SK-N-SH (cell line): ENCODE measurements at regions not wholly inside any gene's neighbourhood (a gene's known extent, or its start where the extent isn't known, plus 50 kb on each side); places are given as distances from the start of the nearest gene placed in this dataset.

ENCODE experiments used
- CTCF ChIA-PET: fragments of 300-600, 350-600 bp; formaldehyde crosslinking; extraction: SDS; loops from one replicate; lab custom pipeline; 2021; lab: Yijun Ruan, JAX
- POLR2A ChIA-PET: fragments of 350-600 bp; sonication (Branson Sonifier 250); formaldehyde crosslinking; extraction: SDS; loops from one replicate; lab custom pipeline; 2020; ENCODE audit warnings: antibody characterized with exemption, inconsistent platforms; lab: Yijun Ruan, JAX
- DNase-seq: peaks from one replicate; pipeline ENCODE4 v3.0.0; 2012
- H2AFZ ChIP-seq: fragments of 200-600 bp; sonication (generic); 2 replicates; pipeline ENCODE4 v1.8.1; 2016; ENCODE audit warnings: antibody characterized with exemption, mild to moderate bottlenecking, low read depth
- H3F3A ChIP-seq: fragments of 200-600 bp; sonication (generic); replicated peaks from 2 replicates; pipeline ENCODE3; 2016; ENCODE audit warnings: antibody characterized with exemption, mild to moderate bottlenecking; ENCODE audit not compliant: insufficient read depth
- H3K27ac ChIP-seq, 2 experiments: fragments of 200-500 bp in 1 of 2; fragments of 200-600 bp in 1 of 2; sonication (Bioruptor generic) in 1 of 2; sonication (generic), shearing (Covaris generic) in 1 of 2; 2 replicates each; pipeline versions ENCODE4 v1.5.1 to v1.6.1; 2014 to 2016; ENCODE audit warnings: low read depth in 2 of 2, inconsistent platforms in 1 of 2, low read length in 1 of 2, mild to moderate bottlenecking in 1 of 2, mixed read lengths in 1 of 2
- H3K27me3 ChIP-seq: fragments of 200-600 bp; sonication (generic), shearing (Covaris generic); 2 replicates; pipeline ENCODE4 v1.6.1; 2016; ENCODE audit warnings: mixed run types; ENCODE audit not compliant: insufficient read depth
- H3K36me3 ChIP-seq, 2 experiments: fragments of 200-500 bp in 1 of 2; fragments of 200-600 bp in 1 of 2; sonication (Bioruptor generic) in 1 of 2; sonication (generic) in 1 of 2; replicated peaks in 1 of 2; 2 replicates each; pipeline versions ENCODE3 to v1.5.1; 2014 to 2016; ENCODE audit warnings: low read length in 1 of 2, mild to moderate bottlenecking in 1 of 2; ENCODE audit not compliant: insufficient read depth in 2 of 2, control insufficient read depth in 1 of 2
- H3K4me1 ChIP-seq, 2 experiments: fragments of 200-500 bp in 1 of 2; fragments of 200-600 bp in 1 of 2; sonication (Bioruptor generic) in 1 of 2; sonication (generic), shearing (Covaris generic) in 1 of 2; 2 replicates each; pipeline versions ENCODE4 v1.5.1 to v1.6.1; 2014 to 2016; ENCODE audit warnings: low read depth in 1 of 2, low read length in 1 of 2, mixed run types in 1 of 2; ENCODE audit not compliant: insufficient read depth in 2 of 2, control insufficient read depth in 1 of 2
- H3K4me2 ChIP-seq: fragments of 200-600 bp; sonication (generic), shearing (Covaris generic); 2 replicates; pipeline ENCODE4 v1.6.1; 2017; ENCODE audit warnings: mixed run types
- H3K4me3 ChIP-seq, 2 experiments: fragments of 200-500 bp in 1 of 2; fragments of 200-600 bp in 1 of 2; sonication (Bioruptor generic) in 1 of 2; sonication (generic), shearing (Covaris generic) in 1 of 2; 2 replicates each; pipeline versions ENCODE4 v1.5.1 to v1.8.1; 2014 to 2016; ENCODE audit warnings: low read depth in 2 of 2, inconsistent platforms in 1 of 2, low read length in 1 of 2, mild to moderate bottlenecking in 1 of 2, mixed read lengths in 1 of 2, moderate library complexity in 1 of 2
- H3K79me2 ChIP-seq: fragments of 200-600 bp; sonication (generic); 2 replicates; pipeline ENCODE4 v1.8.1; 2017; ENCODE audit warnings: mild to moderate bottlenecking; ENCODE audit not compliant: insufficient read depth
- H3K9ac ChIP-seq: fragments of 200-600 bp; sonication (generic); 2 replicates; pipeline ENCODE4 v1.6.1; 2017; ENCODE audit warnings: mixed run types
- H3K9me2 ChIP-seq: fragments of 200-600 bp; sonication (generic); 2 replicates; pipeline ENCODE4 v1.6.1; 2017; ENCODE audit warnings: mixed run types
- H3K9me3 ChIP-seq: fragments of 200-600 bp; sonication (generic); 2 replicates; pipeline ENCODE4 v1.6.1; 2017; ENCODE audit warnings: mixed run types, mild to moderate bottlenecking, moderate library complexity
- H4K20me1 ChIP-seq: fragments of 200-600 bp; sonication (generic); 2 replicates; pipeline ENCODE4 v1.6.1; 2017; ENCODE audit warnings: mild to moderate bottlenecking, mixed run types; ENCODE audit not compliant: insufficient read depth
- CHD2 ChIP-seq: fragments of 150-350 bp; IDR thresholded peaks from 2 replicates; pipeline ENCODE4 v1.6.1; 2018; ENCODE audit warnings: low read length; ENCODE audit not compliant: partially characterized antibody
- ELF1 ChIP-seq: IDR thresholded peaks from 2 replicates; pipeline ENCODE4 v1.4.0; 2012
- EP300 ChIP-seq, 2 experiments: IDR thresholded peaks; 2 replicates each; pipeline versions ENCODE4 v1.4.0 to v1.6.1; 2012; ENCODE audit warnings: borderline replicate concordance in 1 of 2, low read depth in 1 of 2, low read length in 1 of 2
- EZH2phosphoT487 ChIP-seq: fragments of 200-600 bp; sonication (generic); IDR thresholded peaks from 2 replicates; pipeline ENCODE4 v1.6.1; 2017; ENCODE audit warnings: low read depth, mixed run types, mild to moderate bottlenecking, antibody characterized with exemption, moderate library complexity, borderline replicate concordance
- FOSL2 ChIP-seq: IDR thresholded peaks from 2 replicates; pipeline ENCODE4 v1.4.0; 2012; ENCODE audit warnings: low read depth, mild to moderate bottlenecking, moderate library complexity, borderline replicate concordance
- FOXJ3 ChIP-seq: sonication (generic); formaldehyde crosslinking; IDR thresholded peaks from 2 replicates; pipeline ENCODE4 v1.5.1; 2020; ENCODE audit warnings: mild to moderate bottlenecking, missing genetic modification reagents
- FOXM1 ChIP-seq: IDR thresholded peaks from 2 replicates; pipeline ENCODE4 v1.4.0; 2012; ENCODE audit warnings: low read depth, mild to moderate bottlenecking
- MAX ChIP-seq: IDR thresholded peaks from 2 replicates; pipeline ENCODE4 v1.4.0; 2012; ENCODE audit warnings: low read depth
- MEF2A ChIP-seq: IDR thresholded peaks from 2 replicates; pipeline ENCODE4 v1.4.0; 2012; ENCODE audit warnings: low read depth, borderline replicate concordance
- MXI1 ChIP-seq: IDR thresholded peaks from 2 replicates; pipeline ENCODE4 v1.6.1; 2012; ENCODE audit warnings: mild to moderate bottlenecking, low read depth, low read length, improper control_type of control experiment
- NRF1 ChIP-seq: IDR thresholded peaks from 2 replicates; pipeline ENCODE4 v1.6.1; 2012; ENCODE audit warnings: low read depth, mild to moderate bottlenecking, low read length
- POLR2AphosphoS5 ChIP-seq: IDR thresholded peaks from 2 replicates; pipeline ENCODE4 v1.6.1; 2012; ENCODE audit warnings: low read depth, low read length
- RCOR1 ChIP-seq: fragments of 150-350 bp; IDR thresholded peaks from 2 replicates; pipeline ENCODE4 v1.6.1; 2017; ENCODE audit warnings: antibody characterized with exemption, low read length
- RFX5 ChIP-seq: IDR thresholded peaks from 2 replicates; pipeline ENCODE4 v1.6.1; 2012; ENCODE audit warnings: mild to moderate bottlenecking, improper control_type of control experiment, low read length
- TAF1 ChIP-seq: IDR thresholded peaks from 2 replicates; pipeline ENCODE4 v1.6.1; 2012; ENCODE audit warnings: low read depth, mild to moderate bottlenecking, low read length, moderate library complexity, borderline replicate concordance
- TCF12 ChIP-seq: IDR thresholded peaks from 2 replicates; pipeline ENCODE4 v1.4.0; 2012
- TEAD4 ChIP-seq: IDR thresholded peaks from 2 replicates; pipeline ENCODE4 v1.4.0; 2012; ENCODE audit warnings: mild to moderate bottlenecking, borderline replicate concordance; ENCODE audit not compliant: insufficient read depth
- YY1 ChIP-seq: IDR thresholded peaks from 2 replicates; pipeline ENCODE4 v1.4.0; 2012; ENCODE audit warnings: low read depth, mild to moderate bottlenecking
- WGBS: methylation state at CpG from one replicate; pipeline ENCODE4 v1.1.6; 2017; ENCODE audit warnings: low lambda C conversion rate; 5-methylcytosine and 5-hydroxymethylcytosine counted together
- TF ChIP-seq, protein P1 (sequence below): fragments of 150-350 bp; IDR thresholded peaks from 2 replicates; pipeline ENCODE4 v1.6.1; 2016; ENCODE audit warnings: mild to moderate bottlenecking, low read depth, low read length
- TF ChIP-seq, protein P2 (sequence below): IDR thresholded peaks from 2 replicates; pipeline ENCODE4 v1.6.1; 2012; ENCODE audit warnings: mild to moderate bottlenecking, low read depth, low read length, moderate library complexity
- TF ChIP-seq, protein P3 (sequence below): fragments of 150-350 bp; IDR thresholded peaks from 2 replicates; pipeline ENCODE4 v1.6.1; 2017; ENCODE audit warnings: antibody characterized with exemption, low read length, low read depth, borderline replicate concordance
- TF ChIP-seq, protein P4 (sequence below): IDR thresholded peaks from 2 replicates; pipeline ENCODE4 v1.4.0; 2012; ENCODE audit warnings: low read depth, borderline replicate concordance

- no peak for TF ChIP-seq CHD2
- TF ChIP-seq, protein P1, sequence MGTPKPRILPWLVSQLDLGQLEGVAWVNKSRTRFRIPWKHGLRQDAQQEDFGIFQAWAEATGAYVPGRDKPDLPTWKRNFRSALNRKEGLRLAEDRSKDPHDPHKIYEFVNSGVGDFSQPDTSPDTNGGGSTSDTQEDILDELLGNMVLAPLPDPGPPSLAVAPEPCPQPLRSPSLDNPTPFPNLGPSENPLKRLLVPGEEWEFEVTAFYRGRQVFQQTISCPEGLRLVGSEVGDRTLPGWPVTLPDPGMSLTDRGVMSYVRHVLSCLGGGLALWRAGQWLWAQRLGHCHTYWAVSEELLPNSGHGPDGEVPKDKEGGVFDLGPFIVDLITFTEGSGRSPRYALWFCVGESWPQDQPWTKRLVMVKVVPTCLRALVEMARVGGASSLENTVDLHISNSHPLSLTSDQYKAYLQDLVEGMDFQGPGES = no peak
- no peak for TF ChIP-seq TCF12
- no peak for TF ChIP-seq NRF1
- TF ChIP-seq, protein P2, sequence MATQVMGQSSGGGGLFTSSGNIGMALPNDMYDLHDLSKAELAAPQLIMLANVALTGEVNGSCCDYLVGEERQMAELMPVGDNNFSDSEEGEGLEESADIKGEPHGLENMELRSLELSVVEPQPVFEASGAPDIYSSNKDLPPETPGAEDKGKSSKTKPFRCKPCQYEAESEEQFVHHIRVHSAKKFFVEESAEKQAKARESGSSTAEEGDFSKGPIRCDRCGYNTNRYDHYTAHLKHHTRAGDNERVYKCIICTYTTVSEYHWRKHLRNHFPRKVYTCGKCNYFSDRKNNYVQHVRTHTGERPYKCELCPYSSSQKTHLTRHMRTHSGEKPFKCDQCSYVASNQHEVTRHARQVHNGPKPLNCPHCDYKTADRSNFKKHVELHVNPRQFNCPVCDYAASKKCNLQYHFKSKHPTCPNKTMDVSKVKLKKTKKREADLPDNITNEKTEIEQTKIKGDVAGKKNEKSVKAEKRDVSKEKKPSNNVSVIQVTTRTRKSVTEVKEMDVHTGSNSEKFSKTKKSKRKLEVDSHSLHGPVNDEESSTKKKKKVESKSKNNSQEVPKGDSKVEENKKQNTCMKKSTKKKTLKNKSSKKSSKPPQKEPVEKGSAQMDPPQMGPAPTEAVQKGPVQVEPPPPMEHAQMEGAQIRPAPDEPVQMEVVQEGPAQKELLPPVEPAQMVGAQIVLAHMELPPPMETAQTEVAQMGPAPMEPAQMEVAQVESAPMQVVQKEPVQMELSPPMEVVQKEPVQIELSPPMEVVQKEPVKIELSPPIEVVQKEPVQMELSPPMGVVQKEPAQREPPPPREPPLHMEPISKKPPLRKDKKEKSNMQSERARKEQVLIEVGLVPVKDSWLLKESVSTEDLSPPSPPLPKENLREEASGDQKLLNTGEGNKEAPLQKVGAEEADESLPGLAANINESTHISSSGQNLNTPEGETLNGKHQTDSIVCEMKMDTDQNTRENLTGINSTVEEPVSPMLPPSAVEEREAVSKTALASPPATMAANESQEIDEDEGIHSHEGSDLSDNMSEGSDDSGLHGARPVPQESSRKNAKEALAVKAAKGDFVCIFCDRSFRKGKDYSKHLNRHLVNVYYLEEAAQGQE = no peak
- TF ChIP-seq FOSL2 = no peak
- TF ChIP-seq TAF1 = no peak
Observed at GRCh38 chr6:74167511-74167910, 471.5 kb downstream of the CD109 start (continued).

DNA sequence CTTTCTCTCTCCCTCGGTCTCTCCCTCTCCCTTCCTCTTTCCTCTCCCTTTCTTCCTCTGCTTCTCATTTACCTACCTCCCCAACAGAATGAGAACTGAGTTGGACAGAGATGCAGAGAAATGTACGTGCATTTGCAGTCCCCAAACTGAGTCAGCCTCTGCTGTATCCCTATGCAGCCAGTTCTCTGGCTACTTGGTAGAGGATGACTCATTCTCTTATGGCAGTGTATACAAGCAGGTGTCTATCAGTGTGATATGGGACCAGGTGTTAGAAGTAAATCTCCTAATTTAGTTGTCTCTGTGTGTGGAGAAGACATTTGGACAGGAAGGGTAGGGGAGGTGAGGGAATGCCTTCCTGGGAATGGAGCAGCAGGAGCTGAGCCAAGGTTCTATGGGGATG, 470.8 kb downstream of the CD109 start:
- WGBS = 0% methylated on average over 2 of the region's 2 CpGs
- CTCF ChIA-PET = no interaction called here
- no peak overlapping the region for H2AFZ ChIP-seq
- no peaks in the 10 kb centered on the region for H4K20me1 ChIP-seq
- H3K4me2 ChIP-seq = no peak overlapping the region
- H3K9me3 ChIP-seq = no peaks in the 10 kb centered on the region; the same call in 1 of the 2 replicates
- no peaks in the 10 kb centered on the region for H3K9me2 ChIP-seq
- no peak overlapping the region for H3K27ac ChIP-seq
- no peak overlapping the region for H3K9ac ChIP-seq
- no peaks in the 10 kb centered on the region for H3F3A ChIP-seq
- DNase-seq = no peak
- no peak overlapping the region for H3K4me3 ChIP-seq
- no peaks in the 10 kb centered on the region for H3K79me2 ChIP-seq
- no peaks in the 10 kb centered on the region for H3K36me3 ChIP-seq
- POLR2A ChIA-PET = no interaction called here
- H3K4me1 ChIP-seq = no peaks in the 10 kb centered on the region
- H3K27me3 ChIP-seq = no peaks in the 10 kb centered on the region
- TF ChIP-seq, protein P3, sequence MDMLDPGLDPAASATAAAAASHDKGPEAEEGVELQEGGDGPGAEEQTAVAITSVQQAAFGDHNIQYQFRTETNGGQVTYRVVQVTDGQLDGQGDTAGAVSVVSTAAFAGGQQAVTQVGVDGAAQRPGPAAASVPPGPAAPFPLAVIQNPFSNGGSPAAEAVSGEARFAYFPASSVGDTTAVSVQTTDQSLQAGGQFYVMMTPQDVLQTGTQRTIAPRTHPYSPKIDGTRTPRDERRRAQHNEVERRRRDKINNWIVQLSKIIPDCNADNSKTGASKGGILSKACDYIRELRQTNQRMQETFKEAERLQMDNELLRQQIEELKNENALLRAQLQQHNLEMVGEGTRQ = no peak
- TF ChIP-seq MEF2A (no peak), FOXJ3 (no peak), MAX (no peak), EP300 (IDR thresholded peaks at IDR 0.05; ENCODE audit: borderline replicate concordance in 1 of 2, low read depth in 1 of 2, low read length in 1 of 2) (no peak), FOXM1 (no peak), YY1 (no peak), POLR2AphosphoS5 (no peak), RCOR1 (no peak), ELF1 (no peak), EZH2phosphoT487 (no peak), NRF1 (no peak), RFX5 (no peak), TAF1 (no peak), MXI1 (no peak), TEAD4 (no peak)
- TF ChIP-seq, protein P2 = no peak
- TF ChIP-seq, protein P4, sequence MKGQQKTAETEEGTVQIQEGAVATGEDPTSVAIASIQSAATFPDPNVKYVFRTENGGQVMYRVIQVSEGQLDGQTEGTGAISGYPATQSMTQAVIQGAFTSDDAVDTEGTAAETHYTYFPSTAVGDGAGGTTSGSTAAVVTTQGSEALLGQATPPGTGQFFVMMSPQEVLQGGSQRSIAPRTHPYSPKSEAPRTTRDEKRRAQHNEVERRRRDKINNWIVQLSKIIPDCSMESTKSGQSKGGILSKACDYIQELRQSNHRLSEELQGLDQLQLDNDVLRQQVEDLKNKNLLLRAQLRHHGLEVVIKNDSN = no peak
